CD4-positive, alpha-beta T cell treated with Interleukin-15 for 1 hour (primary cell): ENCODE measurements at regions not wholly inside any gene's neighbourhood (a gene's known extent, or its start where the extent isn't known, plus 50 kb on each side); places are given as distances from the start of the nearest gene placed in this dataset.
"Not testable (repeated sequence)": the region's sequence is repeated elsewhere in the genome, so short reads cannot be mapped to it uniquely, and the experiment has no call there.

Source experiments
- DNase-seq: peaks from one replicate; pipeline ENCODE4 v3.0.0-alpha.2; 2020

GRCh38 chr6:134599079-134599478, 281.2 kb upstream of the SGK1 start:
- no peak for DNase-seq

GRCh38 chr6:134596191-134596590, 278.3 kb upstream of the SGK1 start:
- no peak for DNase-seq

GRCh38 chr6:134594881-134595280, 277.0 kb upstream of the SGK1 start:
- no peak for DNase-seq

DNA sequence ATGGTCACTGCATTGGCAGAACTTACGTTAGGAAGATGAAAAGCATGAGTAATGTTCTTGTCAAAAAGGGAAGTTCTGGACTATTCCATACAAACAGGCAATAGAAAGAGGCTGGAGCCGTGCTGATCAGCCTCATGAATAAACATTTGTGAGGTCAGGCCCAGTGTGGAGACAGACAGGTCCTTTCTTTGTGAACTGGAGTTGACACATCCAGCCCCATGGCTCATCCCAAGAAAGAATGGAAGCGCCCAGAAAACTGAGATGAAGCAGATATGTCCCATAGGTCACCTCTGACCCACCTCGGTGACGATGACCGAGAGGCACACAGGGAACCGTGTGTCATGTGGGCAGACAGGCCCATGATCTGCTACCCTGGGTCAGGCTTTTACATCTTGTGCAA, 276.0 kb upstream of the SGK1 start:
- DNase-seq: peak; percentile 28

DNA sequence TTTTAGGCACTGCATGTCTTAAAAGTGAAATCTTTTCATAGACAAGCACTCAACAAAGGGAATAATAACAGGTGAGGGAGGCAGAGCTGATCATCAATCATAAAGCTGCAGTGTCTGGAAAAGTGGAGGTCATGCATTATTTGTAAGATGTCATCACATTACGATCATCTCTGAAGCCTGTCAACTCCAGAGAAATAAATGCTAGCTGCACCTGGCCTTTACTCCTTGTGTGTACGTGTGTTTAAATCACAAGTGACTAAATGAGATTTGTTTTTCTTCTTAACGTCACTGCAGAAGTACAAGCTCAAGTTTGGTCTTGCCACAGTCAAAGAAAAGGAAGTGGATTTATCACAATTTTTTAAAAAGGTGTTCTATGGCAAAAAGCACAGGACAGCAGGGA, 275.5 kb upstream of the SGK1 start:
- DNase-seq: no peak

GRCh38 chr6:134593024-134593423, 275.1 kb upstream of the SGK1 start:
- DNase-seq: no peak

GRCh38 chr6:134590449-134590848, 272.5 kb upstream of the SGK1 start:
- DNase-seq: no peak

DNA sequence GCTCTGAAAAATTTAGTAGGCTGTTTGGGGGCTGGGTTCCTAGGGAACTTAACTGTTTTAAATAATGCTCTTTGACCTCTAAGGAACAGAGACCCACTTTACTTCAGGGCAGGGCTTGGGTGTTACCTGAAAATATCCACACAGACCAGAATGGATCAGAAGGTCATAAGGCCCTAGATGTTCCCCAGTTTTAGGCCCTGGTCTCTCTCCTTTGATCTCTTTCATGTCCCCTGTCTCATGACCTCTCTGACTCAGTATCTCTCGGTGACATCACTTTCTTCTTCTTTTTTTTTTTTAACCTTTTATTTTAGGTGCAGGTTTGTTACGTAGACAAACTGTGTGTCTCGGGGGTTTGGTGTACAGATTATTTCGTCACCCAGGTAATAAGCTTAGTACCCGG, 272.1 kb upstream of the SGK1 start:
- no peak for DNase-seq

GRCh38 chr6:134589512-134589911, 271.6 kb upstream of the SGK1 start:
- no peak for DNase-seq

DNA sequence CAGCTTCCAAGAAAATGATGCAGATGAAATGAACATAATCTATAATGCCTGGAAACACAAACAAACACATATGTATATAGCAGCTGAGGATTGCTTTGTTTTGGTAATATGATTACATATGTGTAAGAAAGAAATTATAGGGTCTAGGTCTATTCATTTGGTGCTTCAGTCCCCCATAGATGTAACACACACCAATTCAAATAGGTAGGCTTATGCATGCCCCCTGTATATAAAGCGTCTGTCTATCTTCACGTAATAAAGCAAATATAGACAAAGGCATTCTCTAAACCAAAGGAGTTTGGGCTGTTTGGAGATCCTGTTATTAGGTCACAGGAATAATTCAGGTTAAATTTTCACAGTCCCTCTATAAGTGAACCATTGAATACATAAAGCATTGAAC, 270.4 kb upstream of the SGK1 start:
- DNase-seq: no peak

DNA sequence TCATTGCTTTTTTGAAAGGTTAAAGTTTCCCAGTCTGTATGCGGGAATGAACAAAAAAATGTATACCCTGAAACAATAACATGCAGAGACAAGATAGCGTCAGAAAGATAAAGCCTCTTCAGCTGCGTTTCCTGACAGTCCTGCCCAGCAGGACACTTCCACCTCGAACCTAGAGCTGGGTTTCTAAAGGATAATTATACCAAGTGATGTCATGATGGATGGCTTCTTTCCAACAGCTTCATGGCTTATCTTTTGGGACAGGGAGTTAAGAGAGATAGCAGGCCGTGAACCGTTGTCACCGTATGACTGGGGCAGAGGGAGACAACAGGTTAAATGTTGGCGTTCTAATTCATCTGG, 267.6 kb upstream of the SGK1 start:
- DNase-seq: no peak

DNA sequence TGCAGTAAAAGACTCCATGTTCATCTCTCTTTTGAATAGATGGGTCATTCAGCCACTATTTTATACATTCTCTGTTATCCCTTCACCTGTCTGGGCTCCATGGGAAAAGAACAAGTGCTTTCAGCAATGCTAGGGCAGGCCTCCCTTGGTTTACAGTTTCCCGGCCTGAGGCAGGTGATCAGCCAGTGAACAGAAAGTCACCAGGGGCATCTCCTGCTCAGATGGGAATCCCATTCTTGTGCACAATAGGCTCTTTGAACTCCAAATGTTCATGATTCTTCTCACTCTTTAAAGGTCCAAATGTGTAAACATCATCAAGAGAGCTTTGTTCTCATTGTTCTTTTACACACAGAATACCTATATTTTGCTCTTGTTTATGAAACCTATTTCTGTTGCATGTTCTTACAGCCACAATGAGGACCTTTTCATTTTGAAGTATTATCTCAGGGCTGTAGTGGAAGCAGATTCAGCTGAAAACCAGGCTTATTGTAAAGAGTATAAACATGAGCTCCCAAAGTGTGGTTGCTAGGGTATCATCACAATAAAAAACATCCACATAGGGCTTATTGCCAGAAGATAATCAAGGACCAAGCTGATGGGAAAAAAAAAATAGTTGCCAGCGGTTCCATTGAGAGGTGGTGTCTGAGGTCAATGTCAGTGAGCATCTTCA, 267.1 kb upstream of the SGK1 start:
- DNase-seq: no peak

DNA sequence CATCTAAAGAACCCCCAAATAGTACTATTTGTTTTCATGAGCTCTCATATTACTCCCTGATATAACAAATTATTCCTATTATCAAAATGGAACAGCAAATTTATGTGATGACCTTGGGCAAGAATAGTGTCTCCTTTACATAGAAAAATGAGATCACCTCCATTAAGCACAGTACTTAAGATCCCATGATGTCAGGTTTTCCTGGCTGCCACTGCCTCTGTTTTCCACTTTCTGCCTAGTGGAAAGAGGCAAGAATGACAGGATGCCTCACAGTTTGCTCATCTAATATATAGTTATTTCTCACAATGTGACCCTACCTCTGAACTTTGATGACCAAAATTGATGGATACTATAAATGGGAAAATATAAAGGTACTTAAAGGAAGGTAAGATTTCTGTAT, 260.1 kb upstream of the SGK1 start:
- DNase-seq: no peak

DNA sequence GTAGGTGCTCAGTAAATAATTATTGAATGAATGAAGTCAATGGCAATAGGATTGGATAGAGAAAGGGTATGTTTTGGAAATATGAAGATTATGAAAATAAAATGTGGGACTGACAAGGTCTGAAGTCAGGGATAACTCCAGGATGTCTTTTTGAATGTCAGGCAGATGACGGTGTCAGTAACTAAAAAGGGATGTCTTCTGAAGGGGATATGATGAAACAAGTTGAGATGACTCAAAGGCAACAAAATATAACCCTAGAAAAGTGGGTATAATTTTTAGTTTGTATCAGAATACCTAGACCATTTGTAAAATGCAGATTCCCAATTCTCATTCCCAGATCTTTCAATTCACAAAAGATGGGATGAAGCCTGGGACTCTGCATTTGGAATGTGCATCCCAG, 257.3 kb upstream of the SGK1 start:
- no peak for DNase-seq

DNA sequence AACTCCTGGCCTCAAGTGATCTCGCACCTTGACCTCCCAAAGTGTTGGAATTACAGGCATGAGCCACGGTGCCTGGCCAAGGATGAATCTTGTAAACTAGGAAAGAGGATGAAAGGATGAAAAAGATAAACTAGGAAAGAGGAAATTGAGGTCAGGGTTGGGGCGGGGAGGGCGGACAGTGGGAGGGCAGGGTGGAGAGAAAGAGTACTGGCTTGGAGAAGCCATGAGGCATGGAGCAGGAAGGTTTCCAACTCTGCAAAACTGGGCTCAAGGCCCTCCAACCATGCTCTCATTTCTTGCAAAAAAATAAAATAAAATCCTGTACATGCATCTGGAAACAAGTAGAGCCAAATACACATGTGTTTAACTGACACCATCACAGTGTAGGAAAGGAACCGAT, 256.6 kb upstream of the SGK1 start:
- no peak for DNase-seq

DNA sequence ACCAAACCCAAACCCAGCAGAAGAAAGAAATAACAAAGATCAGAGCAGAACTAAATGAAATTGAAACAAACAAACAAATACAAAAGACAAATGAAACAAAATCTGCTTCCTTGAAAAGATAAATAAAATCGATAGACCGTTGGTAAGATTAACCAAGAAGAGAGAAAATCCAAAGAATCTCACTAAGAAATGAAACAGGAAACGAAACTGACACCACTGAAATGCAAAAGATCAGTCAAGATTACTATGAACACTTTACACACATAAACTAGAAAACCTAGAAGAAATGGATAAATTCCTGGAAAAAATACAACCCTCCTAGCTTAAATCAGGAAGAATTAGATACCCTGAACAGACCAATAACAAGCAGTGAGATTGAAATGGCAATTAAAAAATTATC, 252.1 kb upstream of the SGK1 start:
- DNase-seq: not testable (repeated sequence)

GRCh38 chr6:134564705-134565104, 246.8 kb upstream of the SGK1 start:
- DNase-seq: no peak

DNA sequence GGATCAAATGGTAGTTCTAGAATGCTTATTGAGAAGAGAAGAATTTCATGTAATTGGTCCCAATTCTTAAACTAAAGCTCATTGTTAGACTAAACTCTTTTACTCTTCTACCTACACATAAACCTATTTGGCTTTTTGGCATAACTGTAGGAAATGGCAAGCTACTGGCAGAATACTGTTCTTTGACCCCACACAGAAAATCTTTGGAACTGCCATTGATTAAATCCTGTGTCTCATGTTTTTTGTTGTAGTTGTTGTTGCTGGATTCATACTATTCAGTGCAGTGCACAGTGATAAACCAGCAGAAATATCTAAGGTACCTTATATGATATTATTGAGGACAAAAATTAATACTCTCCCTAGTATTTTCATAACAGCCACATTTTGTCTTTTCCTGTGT, 242.1 kb upstream of the SGK1 start:
- DNase-seq: no peak

GRCh38 chr6:134557509-134557908, 239.6 kb upstream of the SGK1 start:
- DNase-seq: no peak

- DNase-seq: no peak
Measured at GRCh38 chr6:134555672-134556071, 237.8 kb upstream of the SGK1 start.

- DNase-seq: no peak
Measured at GRCh38 chr6:134553936-134554335, 236.0 kb upstream of the SGK1 start.

- DNase-seq: no peak
Measured at GRCh38 chr6:134551245-134551960, 233.5 kb upstream of the SGK1 start.

- no peak for DNase-seq
Measured at GRCh38 chr6:134550604-134551003, 232.7 kb upstream of the SGK1 start.

- no peak for DNase-seq
Measured at GRCh38 chr6:134549854-134550253, 231.9 kb upstream of the SGK1 start.
